Stomach (tissue), 8 donors: ENCODE measurements at regions not wholly inside any gene's neighbourhood (a gene's known extent, or its start where the extent isn't known, plus 50 kb on each side); places are given as distances from the start of the nearest gene placed in this dataset.

Experiments used
- DNase-seq, 2 donors: peaks; one replicate each; pipeline versions ENCODE4 v3.0.0 to v3.0.0-alpha.2; 2013 to 2019
- H3K27ac ChIP-seq, 5 donors: fragments of 200-600 bp in 4 of 5; sonication (generic) in 4 of 5; one replicate each; pipeline ENCODE4 v1.5.1; 2013 to 2019; ENCODE audit warnings: mild to moderate bottlenecking in 1 of 5, moderate library complexity in 1 of 5
- H3K27me3 ChIP-seq, 3 donors: fragments of 200-600 bp; sonication (generic); one replicate each; pipeline ENCODE4 v1.5.1; 2017 to 2019; ENCODE audit warnings: mixed run types in 1 of 3
- H3K36me3 ChIP-seq, 4 donors: fragments of 200-600 bp; sonication (generic); 1 replicate in 3 of 4; 2 replicates in 1 of 4; pipeline ENCODE4 v1.5.1; 2016 to 2019
- H3K4me1 ChIP-seq, 4 donors: fragments of 200-600 bp; sonication (generic); one replicate each; pipeline ENCODE4 v1.5.1; 2016 to 2019
- H3K4me3 ChIP-seq, 4 donors: fragments of 200-600 bp; sonication (generic) in 3 of 4; one replicate each; pipeline ENCODE4 v1.5.1; 2016 to 2019; ENCODE audit warnings: mild to moderate bottlenecking in 1 of 4
- H3K9me3 ChIP-seq, 4 donors: fragments of 200-600 bp; sonication (generic); one replicate each; pipeline ENCODE4 v1.5.1; 2016 to 2019
- CTCF ChIP-seq, 7 experiments: fragments of 450-650 bp in 4 of 7; fragments of 200-600 bp in 3 of 7; sonication (generic) in 3 of 7; IDR thresholded peaks; one replicate each; pipeline ENCODE4 v1.5.1; 2016 to 2019; ENCODE audit warnings: antibody characterized with exemption in 7 of 7, control low read depth in 2 of 7, mild to moderate bottlenecking in 1 of 7
- EP300 ChIP-seq: sonication (generic); formaldehyde crosslinking; IDR thresholded peaks from one replicate; pipeline ENCODE4 v1.6.1; 2017; ENCODE audit warnings: antibody characterized with exemption
- POLR2A ChIP-seq, 4 donors: fragments of 450-650 bp; IDR thresholded peaks; one replicate each; pipeline ENCODE4 v1.6.1; 2016; ENCODE audit warnings: antibody characterized with exemption in 4 of 4, control low read depth in 2 of 4, mild to moderate bottlenecking in 1 of 4, moderate library complexity in 1 of 4
- POLR2AphosphoS5 ChIP-seq, 3 donors: sonication (generic); formaldehyde crosslinking; IDR thresholded peaks; one replicate each; pipeline ENCODE4 v1.6.1; 2016; ENCODE audit warnings: antibody characterized with exemption in 3 of 3
- WGBS, 5 donors: extraction: QIAGEN DNeasy Blood & Tissue Kit in 3 of 5; methylation state at CpG; one replicate each; pipeline versions ENCODE4 v1.1.5 to v1.1.7; 2013 to 2018; 5-methylcytosine and 5-hydroxymethylcytosine counted together
- intact Hi-C: fragments of 100-400 bp; cut with DNase I; formaldehyde crosslinking; loops from one replicate; pipeline ENCODE4 v1.15.1; 2023; ENCODE audit warnings: low total_unique reads
- donor health status: healthy with polysubstance abuse.
- donor health status: Bipolar disorder and iron deficiency.
- donor health status: healthy.

- Histone ChIP-seq H3K4me3 (no peak overlapping the region), H3K27me3 (no peaks in the 10 kb centered on the region), H3K27ac (no peak overlapping the region), H3K4me1 (peaks cover 0 to 5% (median under 1%) of the 10 kb centered on the region in 4 donors), H3K36me3 (no peaks in the 10 kb centered on the region), H3K9me3 (no peaks in the 10 kb centered on the region)
- no peak for TF ChIP-seq POLR2AphosphoS5 (IDR thresholded peaks at IDR 0.05)
- TF ChIP-seq POLR2A (IDR thresholded peaks at IDR 0.05): no peak
- TF ChIP-seq CTCF (IDR thresholded peaks at IDR 0.05): no peak
- no peak for TF ChIP-seq EP300
- intact Hi-C loops: no loop called here
- 63 to 80% (median 78%) methylated on average over 8 of the region's 8 CpGs for WGBS, 5 donors
- DNase-seq: no peak
Measured at GRCh38 chr20:51953731-51954340, 151.5 kb upstream of the SALL4 start.

- 64 to 74% (median 69%) methylated on average over 4 of the region's 4 CpGs for WGBS, 5 donors
- Histone ChIP-seq H3K36me3 (no peaks in the 10 kb centered on the region), H3K9me3 (no peaks in the 10 kb centered on the region), H3K27ac (no peak overlapping the region), H3K27me3 (no peaks in the 10 kb centered on the region), H3K4me3 (no peak overlapping the region), H3K4me1 (no peaks in the 10 kb centered on the region)
- no peak for TF ChIP-seq CTCF (IDR thresholded peaks at IDR 0.05)
- TF ChIP-seq POLR2A (IDR thresholded peaks at IDR 0.05): no peak
- TF ChIP-seq EP300: no peak
- no peak for TF ChIP-seq POLR2AphosphoS5 (IDR thresholded peaks at IDR 0.05)
- intact Hi-C loops: no loop called here
- no peak for DNase-seq
Measured at GRCh38 chr20:51950926-51951325, 148.6 kb upstream of the SALL4 start.

GRCh38 chr20:51946586-51946985, 144.3 kb upstream of the SALL4 start:
- no peak for TF ChIP-seq EP300
- TF ChIP-seq POLR2A (IDR thresholded peaks at IDR 0.05): no peak
- TF ChIP-seq POLR2AphosphoS5 (IDR thresholded peaks at IDR 0.05): no peak
- no peak for TF ChIP-seq CTCF (IDR thresholded peaks at IDR 0.05)
- Histone ChIP-seq H3K4me3 (no peak overlapping the region), H3K27me3 (no peaks in the 10 kb centered on the region), H3K27ac (no peak overlapping the region), H3K4me1 (no peaks in the 10 kb centered on the region), H3K9me3 (no peaks in the 10 kb centered on the region), H3K36me3 (no peaks in the 10 kb centered on the region)
- intact Hi-C loops: no loop called here
- DNase-seq: no peak

GRCh38 chr20:51945881-51946280, 143.6 kb upstream of the SALL4 start:
- 80 to 96% (median 91%) methylated on average over 5 of the region's 5 CpGs for WGBS, 5 donors
- Histone ChIP-seq H3K27me3 (no peaks in the 10 kb centered on the region), H3K9me3 (no peaks in the 10 kb centered on the region), H3K27ac (no peak overlapping the region), H3K4me3 (no peak overlapping the region), H3K36me3 (no peaks in the 10 kb centered on the region), H3K4me1 (no peaks in the 10 kb centered on the region)
- intact Hi-C loops: no loop called here
- TF ChIP-seq CTCF (IDR thresholded peaks at IDR 0.05) (no peak), EP300 (no peak), POLR2AphosphoS5 (IDR thresholded peaks at IDR 0.05) (no peak), POLR2A (IDR thresholded peaks at IDR 0.05) (no peak)
- no peak for DNase-seq
